ENCODE measurements at regions not wholly inside any gene's neighbourhood (a gene's known extent, or its start where the extent isn't known, plus 50 kb on each side); places are given as distances from the start of the nearest gene placed in this dataset.

DNA sequence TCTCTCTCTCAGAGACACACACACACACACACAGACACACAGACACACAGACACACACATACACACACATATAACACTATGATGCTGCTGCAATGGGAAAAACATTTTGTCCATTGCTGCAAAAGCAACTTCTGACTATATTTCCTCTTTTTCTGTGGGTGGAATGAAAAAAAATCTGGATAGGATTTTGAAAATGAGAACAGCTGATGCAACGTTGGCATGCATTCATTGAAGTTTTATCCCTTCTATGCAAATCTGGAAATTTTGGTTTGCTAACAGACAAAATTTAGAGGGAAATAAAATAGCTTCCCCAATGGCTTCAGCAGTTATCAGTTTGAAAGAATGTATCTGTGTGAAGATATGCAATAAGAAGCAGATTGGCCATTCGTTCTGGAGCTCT is 763.4 kb upstream of the GRM7 start:
- H3K27me3 Mint-ChIP-seq (ENCODE audit: insufficient read depth), result no peaks in the 10 kb centered on the region
- H3K4me3 Mint-ChIP-seq, result no peak overlapping the region
- no peaks in the 10 kb centered on the region for H3K36me3 Mint-ChIP-seq (ENCODE audit: low read depth)
- H3K9me3 Mint-ChIP-seq, result no peaks in the 10 kb centered on the region
- 79 to 100% methylated on average over 2 of the region's 2 CpGs for WGBS, 2 experiments (ENCODE audit: insufficient coverage in 1 of 2, insufficient read length in 1 of 2)
- H3K9ac ChIP-seq (ENCODE audit: extremely low read depth, low read length, poor library complexity, severe bottlenecking), result no peak overlapping the region
- no peak overlapping the region for H3K27ac Mint-ChIP-seq
- H3K4me1 ChIP-seq (ENCODE audit: control insufficient read depth, insufficient read depth, low read length), result no peaks in the 10 kb centered on the region
- H3K27ac ChIP-seq (ENCODE audit: low read depth, low read length), result no peak overlapping the region
- H3K4me3 ChIP-seq (ENCODE audit: low read length), result no peak overlapping the region
- no peaks in the 10 kb centered on the region for H3K4me1 Mint-ChIP-seq
- no peak for TF ChIP-seq CTCF (conservative IDR thresholded peaks at IDR 0.05)
- no peaks in the 10 kb centered on the region for H3K9me3 ChIP-seq (ENCODE audit: control insufficient read depth, low read length)
- DNase-seq, result no peak
- no peaks in the 10 kb centered on the region for H3K27me3 ChIP-seq (ENCODE audit: control insufficient read depth, insufficient read depth, low read length, poor library complexity, severe bottlenecking)
- H3K36me3 ChIP-seq (ENCODE audit: control insufficient read depth, insufficient read depth, low read length), result no peaks in the 10 kb centered on the region

- no peak overlapping the region for H3K27ac ChIP-seq (ENCODE audit: low read depth, low read length)
- no peaks in the 10 kb centered on the region for H3K9me3 ChIP-seq (ENCODE audit: control insufficient read depth, low read length)
- H3K4me3 Mint-ChIP-seq, result no peak overlapping the region
- no peak overlapping the region for H3K9ac ChIP-seq (ENCODE audit: extremely low read depth, low read length, poor library complexity, severe bottlenecking)
- no peaks in the 10 kb centered on the region for H3K27me3 Mint-ChIP-seq (ENCODE audit: insufficient read depth)
- H3K36me3 ChIP-seq (ENCODE audit: control insufficient read depth, insufficient read depth, low read length), result no peaks in the 10 kb centered on the region
- no peak for DNase-seq
- no peak overlapping the region for H3K4me3 ChIP-seq (ENCODE audit: low read length)
- H3K4me1 Mint-ChIP-seq, result no peaks in the 10 kb centered on the region
- TF ChIP-seq CTCF (conservative IDR thresholded peaks at IDR 0.05), result no peak
- no peaks in the 10 kb centered on the region for H3K36me3 Mint-ChIP-seq (ENCODE audit: low read depth)
- H3K9me3 Mint-ChIP-seq, result no peaks in the 10 kb centered on the region
- no peaks in the 10 kb centered on the region for H3K27me3 ChIP-seq (ENCODE audit: control insufficient read depth, insufficient read depth, low read length, poor library complexity, severe bottlenecking)
- H3K27ac Mint-ChIP-seq, result no peak overlapping the region
- WGBS, 2 experiments (ENCODE audit: insufficient coverage in 1 of 2, insufficient read length in 1 of 2), result 83 to 97% methylated on average over 1 to 3 of the region's 3 CpGs
- no peaks in the 10 kb centered on the region for H3K4me1 ChIP-seq (ENCODE audit: control insufficient read depth, insufficient read depth, low read length)
Observed at GRCh38 chr3:6098516-6099157, 762.3 kb upstream of the GRM7 start.

DNA sequence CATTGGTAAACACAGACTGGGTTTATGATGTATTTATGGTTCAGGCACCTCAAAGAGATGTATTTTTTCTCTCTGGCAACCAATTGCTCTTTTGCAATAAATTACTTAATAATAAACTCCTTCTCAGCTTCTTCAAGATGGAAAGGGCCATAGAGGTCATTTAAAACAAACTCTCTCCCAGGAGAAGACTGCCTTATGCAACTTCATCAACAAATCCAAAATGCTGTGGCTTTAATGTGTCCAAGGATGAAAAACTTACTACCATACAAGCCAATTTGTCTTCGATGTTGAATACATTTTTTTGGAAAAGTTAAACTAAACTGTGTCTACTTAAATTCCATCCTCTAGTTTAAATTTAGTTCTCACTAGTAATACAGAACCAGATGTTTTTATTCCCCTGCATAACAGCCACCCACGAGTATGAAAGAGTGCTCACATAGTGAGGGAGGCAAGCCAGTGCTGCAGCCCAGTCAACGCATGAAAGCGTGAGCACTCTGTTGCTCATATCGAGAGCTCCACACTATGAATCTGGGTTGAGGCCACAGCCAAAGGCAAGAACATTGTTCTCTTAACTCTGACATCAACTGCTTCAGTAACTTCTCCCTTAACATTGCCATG is 761.3 kb upstream of the GRM7 start:
- no peak overlapping the region for H3K4me3 ChIP-seq (ENCODE audit: low read length)

More for the DNA sequence above, 761.3 kb upstream of the GRM7 start:
- Histone ChIP-seq H3K9me3 (ENCODE audit: control insufficient read depth, low read length) (no peaks in the 10 kb centered on the region), H3K9ac (ENCODE audit: extremely low read depth, low read length, poor library complexity, severe bottlenecking) (no peak overlapping the region), H3K4me1 (ENCODE audit: control insufficient read depth, insufficient read depth, low read length) (no peaks in the 10 kb centered on the region), H3K36me3 (ENCODE audit: control insufficient read depth, insufficient read depth, low read length) (no peaks in the 10 kb centered on the region), H3K27me3 (ENCODE audit: control insufficient read depth, insufficient read depth, low read length, poor library complexity, severe bottlenecking) (no peaks in the 10 kb centered on the region), H3K27ac (ENCODE audit: low read depth, low read length) (no peak overlapping the region)
- no peak for TF ChIP-seq CTCF (conservative IDR thresholded peaks at IDR 0.05)
- 91 to 100% methylated on average over 3 to 5 of the region's 5 CpGs for WGBS, 2 experiments (ENCODE audit: insufficient coverage in 1 of 2, insufficient read length in 1 of 2)
- Mint-ChIP-seq H3K4me3 (no peak overlapping the region), H3K27me3 (ENCODE audit: insufficient read depth) (no peaks in the 10 kb centered on the region), H3K36me3 (ENCODE audit: low read depth) (no peaks in the 10 kb centered on the region), H3K27ac (no peak overlapping the region), H3K4me1 (no peaks in the 10 kb centered on the region), H3K9me3 (no peaks in the 10 kb centered on the region)
- DNase-seq, result no peak

All from endodermal cell (in vitro differentiated cells).